HG03354 (cell line): ENCODE measurements at regions not wholly inside any gene's neighbourhood (a gene's known extent, or its start where the extent isn't known, plus 50 kb on each side); places are given as distances from the start of the nearest gene placed in this dataset.
"Not testable (repeated sequence)": the region's sequence is repeated elsewhere in the genome, so short reads cannot be mapped to it uniquely, and the experiment has no call there.

Source experiments
- ATAC-seq: cut with Tn5 transposase; IDR thresholded peaks from one replicate; pipeline ENCODE4 v1.9.1; 2021; ENCODE audit warnings: mild to moderate bottlenecking; ENCODE audit not compliant: unreplicated experiment, poor library complexity, severe bottlenecking

- ATAC-seq = no peak
These were observed 156.4 kb upstream of the HMGA2 start for GRCh38 chr12:65667932-65668331.

DNA sequence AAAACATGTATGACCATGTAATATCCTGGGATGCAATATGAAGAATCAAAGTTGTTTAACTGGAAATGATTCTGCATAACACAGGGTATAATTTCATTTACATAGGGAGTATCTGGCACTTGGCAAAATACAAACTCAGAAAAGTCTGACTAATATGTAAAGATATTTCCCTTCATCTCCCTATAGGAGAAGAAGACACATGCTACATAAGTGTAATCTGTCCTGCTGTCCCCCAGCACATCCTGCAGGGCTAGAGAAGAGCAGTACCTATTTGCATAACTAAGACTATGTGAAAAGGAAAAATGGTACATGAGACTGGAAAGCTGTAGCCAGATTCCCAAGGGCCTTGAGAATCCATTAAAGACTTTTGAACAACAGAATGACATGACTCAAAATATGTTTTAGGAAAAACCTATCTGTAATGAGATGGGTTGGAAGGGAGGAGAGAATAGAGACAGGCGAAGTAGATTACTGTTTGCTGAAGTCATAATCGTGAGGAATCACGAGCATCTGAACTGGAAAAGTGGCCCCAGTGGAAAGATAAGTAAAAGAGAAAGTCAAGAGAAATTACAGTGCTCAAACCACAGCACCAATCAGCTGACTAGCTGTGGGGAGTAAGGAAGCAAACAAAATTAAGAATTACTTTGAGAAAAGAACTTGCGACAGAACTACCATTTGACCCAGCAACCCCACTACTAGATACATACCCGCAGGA is 155.1 kb upstream of the HMGA2 start:
- ATAC-seq = no peak

- no peak for ATAC-seq
These were observed 153.5 kb upstream of the HMGA2 start for GRCh38 chr12:65670775-65671174.

- no peak for ATAC-seq
These were observed 151.8 kb upstream of the HMGA2 start for GRCh38 chr12:65672441-65672840.

DNA sequence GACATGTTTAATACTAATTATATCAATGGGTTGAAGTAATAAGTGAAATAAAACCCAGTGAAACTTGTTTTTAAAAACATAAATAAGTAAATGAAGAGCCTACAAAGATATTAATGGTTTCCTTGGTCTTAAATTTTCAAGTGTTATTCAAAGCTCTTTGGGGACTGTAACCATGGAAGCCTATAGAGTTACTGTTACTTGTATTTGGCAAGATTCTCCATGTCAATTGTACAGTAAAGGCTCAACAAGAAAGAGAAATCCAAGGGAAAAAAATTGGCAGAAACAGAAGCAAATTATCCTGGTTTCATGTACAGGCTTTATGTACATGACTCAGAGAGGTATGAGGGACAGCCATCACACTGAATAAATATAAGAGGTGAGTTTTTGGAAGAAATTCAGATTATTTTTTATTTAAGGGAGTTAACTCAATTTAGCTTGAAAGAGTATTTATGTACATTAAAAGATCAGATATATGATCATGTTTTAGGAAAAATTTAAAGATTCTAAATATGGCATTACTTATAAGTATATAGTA is 151.1 kb upstream of the HMGA2 start:
- ATAC-seq = no peak

GRCh38 chr12:65673732-65674131 is 150.6 kb upstream of the HMGA2 start:
- no peak for ATAC-seq

- ATAC-seq = no peak
These were observed 149.1 kb upstream of the HMGA2 start for GRCh38 chr12:65675141-65675621.

DNA sequence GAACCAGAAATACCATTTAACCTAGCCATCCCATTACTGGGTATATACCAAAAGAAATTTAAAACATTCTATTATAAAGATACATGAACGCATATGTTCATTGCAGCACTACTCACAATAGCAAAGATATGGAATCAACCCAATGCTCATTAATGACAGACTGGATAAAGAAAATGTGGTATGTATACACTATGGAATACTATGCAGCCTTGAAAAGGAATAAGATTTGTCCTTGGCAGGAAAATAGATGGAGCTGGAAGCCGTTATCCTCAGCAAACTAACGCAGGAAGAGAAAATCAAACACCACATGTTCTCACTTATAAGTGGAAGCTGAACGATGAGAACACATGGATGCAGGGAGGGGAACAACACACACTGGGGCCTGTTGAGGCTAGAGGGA is 146.1 kb upstream of the HMGA2 start:
- not testable (repeated sequence) for ATAC-seq

DNA sequence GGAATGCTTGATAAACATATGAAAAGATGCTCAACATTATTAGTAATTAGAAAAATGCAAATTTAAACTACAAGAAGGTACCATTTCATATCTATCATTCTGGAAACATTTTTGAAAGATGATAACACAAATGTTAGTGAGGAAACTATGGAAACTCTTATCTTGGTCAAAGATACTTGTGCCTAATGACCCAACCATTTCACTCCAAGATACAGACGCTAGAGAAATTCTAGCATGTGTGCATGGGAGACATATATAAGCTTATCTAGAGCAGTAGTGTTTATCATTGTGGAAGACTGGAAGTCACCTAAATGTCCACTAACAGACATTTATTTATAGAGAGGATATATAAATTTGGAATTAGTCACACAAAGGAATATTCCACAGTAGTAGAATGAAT is 143.1 kb upstream of the HMGA2 start:
- no peak for ATAC-seq

GRCh38 chr12:65682112-65682511 is 142.2 kb upstream of the HMGA2 start:
- no peak for ATAC-seq

- ATAC-seq = no peak
These were observed 139.4 kb upstream of the HMGA2 start for GRCh38 chr12:65684906-65685305.

DNA sequence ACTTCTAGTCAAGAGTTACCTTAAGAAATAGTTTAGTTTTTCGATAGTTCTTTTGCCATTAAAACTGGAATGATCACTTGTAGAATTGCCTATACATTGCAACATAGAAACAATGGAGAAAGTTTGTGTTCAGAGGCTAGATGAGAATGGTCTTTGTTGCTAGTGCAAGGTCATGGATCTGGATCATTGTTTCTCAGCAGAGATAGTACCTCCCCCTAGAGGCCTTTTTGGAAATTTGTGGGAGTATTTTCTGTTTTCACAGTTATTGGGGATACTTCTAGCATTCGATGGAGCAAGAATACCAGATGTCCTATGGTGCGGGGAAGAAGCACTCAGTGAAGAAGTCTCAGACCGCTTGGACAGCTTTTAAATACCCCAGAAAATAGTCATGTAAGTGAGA is 138.8 kb upstream of the HMGA2 start:
- ATAC-seq = no peak

DNA sequence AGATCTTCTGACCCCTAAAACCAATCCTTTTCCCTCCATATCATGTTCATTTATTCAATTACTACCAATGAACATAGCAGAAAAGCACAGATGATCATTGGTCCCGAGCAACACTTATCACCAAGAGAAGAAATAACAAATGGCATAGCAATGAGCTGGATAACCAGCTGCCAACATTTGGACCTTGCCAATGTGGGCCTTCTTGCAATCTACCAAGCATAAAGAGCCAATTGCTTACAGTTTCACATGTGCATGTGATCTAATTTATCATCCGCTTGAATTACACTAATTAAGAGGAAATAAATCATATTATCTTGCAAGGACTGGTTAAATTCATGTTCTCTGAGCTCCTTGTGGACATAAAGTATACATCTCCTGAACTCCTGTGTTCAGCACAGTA is 134.8 kb upstream of the HMGA2 start:
- ATAC-seq = no peak

DNA sequence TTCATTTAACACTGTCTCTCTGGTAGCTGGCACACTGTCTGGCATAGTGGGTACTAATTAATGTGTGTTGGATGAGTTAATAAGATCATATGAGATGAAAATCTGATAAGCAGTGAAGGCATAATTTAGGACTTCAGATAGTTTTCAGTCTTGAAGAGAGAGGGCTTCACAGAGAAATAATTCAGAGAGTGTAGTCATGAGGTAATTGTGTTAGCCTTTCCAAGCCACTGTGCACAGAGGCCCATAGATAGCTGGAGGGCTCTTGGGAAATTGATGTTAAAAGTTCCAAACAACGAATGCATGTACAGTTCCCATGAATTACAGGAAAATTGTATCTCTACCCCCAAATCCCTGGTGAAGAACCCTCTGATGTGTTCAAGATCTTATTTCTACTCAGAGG is 133.8 kb upstream of the HMGA2 start:
- no peak for ATAC-seq

- no peak for ATAC-seq
These were observed 130.2 kb upstream of the HMGA2 start for GRCh38 chr12:65694130-65694529.

DNA sequence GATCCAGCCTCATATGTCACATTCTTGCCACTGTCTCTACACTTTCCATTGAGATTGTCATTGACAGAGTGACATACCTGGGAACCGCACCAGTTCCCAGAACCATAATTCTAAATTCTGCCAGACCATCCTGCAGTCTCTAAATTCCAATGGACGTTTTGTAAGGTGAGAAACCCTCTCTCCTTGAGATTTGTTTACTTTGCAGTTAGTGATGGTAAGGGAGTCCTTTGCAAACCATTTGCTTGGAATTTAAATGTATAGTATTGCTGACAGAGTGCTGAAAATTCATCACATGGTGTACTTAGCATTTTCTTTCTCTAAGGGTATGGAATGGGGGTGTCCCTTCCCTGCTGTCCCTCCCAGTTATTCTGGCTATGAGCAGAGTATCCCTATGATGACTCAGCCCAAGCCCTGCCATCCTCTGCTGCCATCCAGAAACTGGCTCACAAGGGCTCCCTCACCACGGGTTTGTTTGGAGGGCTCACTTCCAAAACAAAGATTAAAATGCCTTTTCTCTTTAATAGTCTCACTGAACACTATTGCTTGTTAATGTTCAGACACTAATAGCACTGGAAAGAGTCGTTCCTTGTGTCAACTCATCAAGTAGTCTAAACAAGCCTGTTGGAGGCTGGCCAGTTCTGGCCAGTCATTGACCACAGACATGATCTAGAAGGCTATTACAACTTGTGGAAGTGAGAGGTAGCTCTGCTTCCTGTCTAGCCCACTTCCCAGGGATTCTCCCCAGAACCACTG is 129.0 kb upstream of the HMGA2 start:
- no peak for ATAC-seq

GRCh38 chr12:65696227-65696626 is 128.1 kb upstream of the HMGA2 start:
- no peak for ATAC-seq

DNA sequence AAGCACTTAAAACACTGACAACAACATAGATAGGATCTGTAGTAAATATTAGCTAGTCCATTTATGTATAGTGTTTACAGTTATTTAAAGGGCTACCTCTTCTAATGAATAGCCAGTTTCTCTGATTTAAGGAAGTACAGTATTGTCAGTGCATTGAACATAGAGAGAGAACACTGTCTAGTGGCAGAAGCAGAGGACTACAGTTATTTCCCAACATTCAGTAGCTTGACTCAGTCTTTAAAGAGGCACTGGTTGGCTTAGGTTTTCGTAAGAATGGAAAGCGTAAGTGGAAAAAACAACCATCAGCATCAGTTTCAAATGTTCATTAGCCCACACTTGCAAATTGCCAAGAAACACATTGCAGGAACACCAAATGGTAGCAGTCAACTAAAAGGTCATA is 125.0 kb upstream of the HMGA2 start:
- no peak for ATAC-seq

DNA sequence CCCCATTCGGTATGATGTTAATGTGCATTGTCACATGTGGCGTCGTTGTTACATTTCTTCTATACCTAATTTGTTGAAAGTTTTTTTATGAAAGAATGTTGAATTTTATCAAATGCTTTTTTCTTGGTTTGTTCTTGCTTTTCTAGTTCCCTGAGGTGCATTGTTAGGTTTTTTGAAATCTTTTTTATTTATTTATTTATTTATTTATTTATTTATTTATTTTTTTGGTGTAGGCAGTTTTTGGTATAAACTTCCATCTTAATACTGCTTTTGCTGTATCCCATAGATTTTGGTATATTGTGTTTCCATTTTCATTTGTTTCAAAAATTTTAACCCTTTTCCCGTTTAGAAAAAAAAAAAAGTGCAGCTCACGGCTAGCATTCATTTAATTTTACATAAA is 121.1 kb upstream of the HMGA2 start:
- no peak for ATAC-seq

- ATAC-seq = no peak
These were observed 118.9 kb upstream of the HMGA2 start for GRCh38 chr12:65705380-65705876.

- no peak for ATAC-seq
These were observed 117.2 kb upstream of the HMGA2 start for GRCh38 chr12:65707051-65707450.
